ENCODE measurements at regions not wholly inside any gene's neighbourhood (a gene's known extent, or its start where the extent isn't known, plus 50 kb on each side); places are given as distances from the start of the nearest gene placed in this dataset.

DNA sequence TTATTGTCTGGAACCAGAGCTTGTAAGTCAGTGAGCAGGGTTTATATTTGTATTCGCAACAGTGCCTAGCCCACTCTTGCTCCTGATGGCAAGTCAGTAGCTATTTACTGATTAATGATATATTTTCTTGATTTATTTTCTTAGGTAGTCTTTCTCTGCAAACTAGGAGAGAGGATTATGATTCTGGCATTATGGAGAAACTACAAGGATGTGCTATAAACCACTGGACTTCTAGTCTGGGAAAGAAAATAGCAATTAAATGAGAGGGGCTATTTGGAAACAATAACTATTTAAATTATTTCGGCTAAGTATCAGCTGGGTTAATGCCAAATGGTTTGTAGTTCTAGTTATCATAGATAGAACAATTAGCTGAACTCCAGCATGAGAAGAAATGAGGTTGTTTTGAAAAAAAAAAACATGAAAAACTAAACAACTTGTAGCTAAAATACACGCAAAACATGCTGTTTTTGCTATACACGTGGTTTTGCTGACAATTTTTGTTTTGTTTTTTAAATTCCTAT lies 304.9 kb upstream of the TCF21 start:
- H3K4me3 ChIP-seq (ENCODE audit: low read depth, low read length): no peak overlapping the region
- no peak for DNase-seq (ENCODE audit: low read depth)
- TF ChIP-seq CTCF (IDR thresholded peaks at IDR 0.05; ENCODE audit: low read depth, low read length, missing control alignments): no peak

- no peak for DNase-seq (ENCODE audit: low read depth)
- H3K4me3 ChIP-seq (ENCODE audit: low read depth, low read length): no peak overlapping the region
Observed at GRCh38 chr6:133584823-133585222, 304.1 kb upstream of the TCF21 start.

DNA sequence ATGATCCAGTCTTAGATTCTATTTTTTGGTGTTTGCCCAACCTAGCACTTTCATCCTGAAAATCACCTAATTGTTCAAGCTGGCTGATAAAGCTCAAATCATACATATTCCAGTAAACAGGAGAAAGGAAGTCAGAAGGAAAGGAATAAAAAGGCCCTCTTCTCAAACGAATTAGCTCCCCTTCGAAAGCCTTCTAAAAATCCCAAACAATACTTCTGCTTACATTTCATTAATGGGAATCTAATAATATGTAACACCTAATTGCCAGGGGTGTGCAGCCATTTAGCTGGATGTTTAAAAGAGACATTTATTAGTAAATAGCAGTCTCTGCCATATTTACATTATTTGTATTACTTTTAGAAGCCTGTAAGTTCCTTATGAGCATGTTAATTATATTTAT lies 302.9 kb upstream of the TCF21 start:
- no peak overlapping the region for H3K4me3 ChIP-seq (ENCODE audit: low read depth, low read length)
- DNase-seq (ENCODE audit: low read depth): no peak
- TF ChIP-seq CTCF (IDR thresholded peaks at IDR 0.05; ENCODE audit: low read depth, low read length, missing control alignments): no peak

More at GRCh38 chr6:133584823-133585222, 304.1 kb upstream of the TCF21 start:
- TF ChIP-seq CTCF (IDR thresholded peaks at IDR 0.05; ENCODE audit: low read depth, low read length, missing control alignments): no peak

DNA sequence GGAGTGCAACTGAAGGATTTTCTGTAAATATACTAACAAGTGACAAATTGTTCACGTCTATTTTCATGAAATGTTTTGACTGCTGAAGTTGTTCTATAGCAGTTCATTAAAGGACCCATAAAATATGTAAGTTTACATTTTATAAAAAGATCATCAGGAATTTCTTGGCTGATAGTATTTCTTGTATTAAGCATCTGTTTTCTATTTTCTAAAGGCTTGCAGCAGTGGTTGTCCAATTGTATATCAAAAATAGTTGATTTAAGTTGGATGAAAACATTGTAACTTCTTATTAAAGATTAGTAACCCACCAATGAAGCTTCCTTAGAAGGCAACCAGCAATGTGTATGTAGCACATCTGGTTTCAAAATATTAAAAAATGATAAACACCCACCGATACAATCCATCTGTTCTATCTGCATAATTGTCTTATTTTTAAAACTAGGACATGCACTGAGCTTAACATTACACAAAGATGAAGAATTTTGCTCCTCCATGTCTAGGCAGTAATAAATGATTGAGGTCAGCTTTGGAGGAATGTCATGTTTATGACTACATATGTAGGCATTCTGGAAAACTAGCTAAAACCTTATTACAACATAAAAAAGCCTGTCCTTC lies 301.3 kb upstream of the TCF21 start:
- DNase-seq (ENCODE audit: low read depth): no peak
- no peak overlapping the region for H3K4me3 ChIP-seq (ENCODE audit: low read depth, low read length)
- TF ChIP-seq CTCF (IDR thresholded peaks at IDR 0.05; ENCODE audit: low read depth, low read length, missing control alignments): no peak

- H3K4me3 ChIP-seq (ENCODE audit: low read depth, low read length): no peak overlapping the region
- TF ChIP-seq CTCF (IDR thresholded peaks at IDR 0.05; ENCODE audit: low read depth, low read length, missing control alignments): no peak
- no peak for DNase-seq (ENCODE audit: low read depth)
Observed at GRCh38 chr6:133590196-133590595, 298.7 kb upstream of the TCF21 start.

GRCh38 chr6:133590814-133591213 lies 298.1 kb upstream of the TCF21 start:
- DNase-seq (ENCODE audit: low read depth): no peak
- H3K4me3 ChIP-seq (ENCODE audit: low read depth, low read length): no peak overlapping the region
- TF ChIP-seq CTCF (IDR thresholded peaks at IDR 0.05; ENCODE audit: low read depth, low read length, missing control alignments): no peak

DNA sequence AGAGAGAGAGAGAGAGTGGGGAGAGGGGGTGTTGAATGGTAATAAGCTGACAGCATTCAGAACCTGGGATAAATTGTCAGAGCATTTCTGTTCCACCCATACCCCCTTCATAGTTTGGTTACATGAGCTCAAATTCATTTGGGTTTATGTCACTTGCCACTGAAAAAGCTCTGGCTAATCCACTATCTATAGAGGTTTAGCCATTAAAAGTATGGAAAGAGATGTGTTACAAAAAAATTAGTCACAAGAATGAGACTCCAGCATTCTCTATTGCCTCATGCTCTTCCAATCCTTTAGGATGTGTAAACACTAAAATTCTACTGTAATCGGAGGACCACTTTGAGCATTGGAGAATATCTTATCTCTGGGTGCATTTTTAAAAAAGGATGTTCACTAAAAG lies 297.6 kb upstream of the TCF21 start:
- no peak for TF ChIP-seq CTCF (IDR thresholded peaks at IDR 0.05; ENCODE audit: low read depth, low read length, missing control alignments)
- DNase-seq (ENCODE audit: low read depth): no peak
- H3K4me3 ChIP-seq (ENCODE audit: low read depth, low read length): no peak overlapping the region

All from GM12864 (cell line).